Stimulated activated CD4-positive, alpha-beta T cell treated with anti-CD3 and anti-CD28 coated beads, Interleukin-2, amount 100 ng/mL, for 4 hours (primary cell): ENCODE measurements at regions not wholly inside any gene's neighbourhood (a gene's known extent, or its start where the extent isn't known, plus 50 kb on each side); places are given as distances from the start of the nearest gene placed in this dataset.
"Not testable (repeated sequence)": the region's sequence is repeated elsewhere in the genome, so short reads cannot be mapped to it uniquely, and the experiment has no call there.

Experiments
- DNase-seq: peaks from one replicate; pipeline ENCODE4 v3.0.0-alpha.2; 2020; ENCODE audit warnings: low read depth

GRCh38 chr15:45810201-45810600, 175.4 kb downstream of the SQOR start:
- DNase-seq: no peak

GRCh38 chr15:45812200-45812599, 177.4 kb downstream of the SQOR start:
- no peak for DNase-seq

- DNase-seq: not testable (repeated sequence)
These were observed 182.7 kb downstream of the SQOR start for GRCh38 chr15:45817578-45817977.

GRCh38 chr15:45821390-45821789, 186.6 kb downstream of the SQOR start:
- DNase-seq: no peak

GRCh38 chr15:45822968-45823367, 188.1 kb downstream of the SQOR start:
- DNase-seq: not testable (repeated sequence)

- no peak for DNase-seq
These were observed 192.4 kb downstream of the SQOR start for GRCh38 chr15:45827275-45827674.

GRCh38 chr15:45827766-45828165, 192.9 kb downstream of the SQOR start:
- DNase-seq: no peak

GRCh38 chr15:45829336-45830153, 194.7 kb downstream of the SQOR start:
- DNase-seq: no peak

- no peak for DNase-seq
These were observed 197.0 kb downstream of the SQOR start for GRCh38 chr15:45831787-45832186.

GRCh38 chr15:45834622-45835021, 199.8 kb downstream of the SQOR start:
- DNase-seq: no peak

GRCh38 chr15:45842151-45842550, 207.3 kb downstream of the SQOR start:
- DNase-seq: no peak

- DNase-seq: no peak
These were observed 212.8 kb downstream of the SQOR start for GRCh38 chr15:45847645-45848044.

GRCh38 chr15:45849136-45849535, 214.3 kb downstream of the SQOR start:
- no peak for DNase-seq

GRCh38 chr15:45854455-45855202, 219.8 kb downstream of the SQOR start:
- no peak for DNase-seq

- no peak for DNase-seq
These were observed 220.5 kb downstream of the SQOR start for GRCh38 chr15:45855210-45855906.

GRCh38 chr15:45855907-45856579, 221.2 kb downstream of the SQOR start:
- no peak for DNase-seq

- no peak for DNase-seq
These were observed 222.5 kb downstream of the SQOR start for GRCh38 chr15:45857291-45857690.

GRCh38 chr15:45858491-45858890, 223.7 kb downstream of the SQOR start:
- no peak for DNase-seq

- DNase-seq: no peak
These were observed 227.2 kb downstream of the SQOR start for GRCh38 chr15:45862034-45862433.

- DNase-seq: no peak
These were observed 229.2 kb downstream of the SQOR start for GRCh38 chr15:45863881-45864580.

- DNase-seq: no peak
These were observed 231.8 kb downstream of the SQOR start for GRCh38 chr15:45866616-45867015.

GRCh38 chr15:45867281-45867680, 232.5 kb downstream of the SQOR start:
- no peak for DNase-seq
